Fibroblast of peridontal ligament (primary cell): ENCODE measurements at regions not wholly inside any gene's neighbourhood (a gene's known extent, or its start where the extent isn't known, plus 50 kb on each side); places are given as distances from the start of the nearest gene placed in this dataset.

Source experiments
- DNase-seq: peaks from one replicate; pipeline ENCODE4 v3.0.0-alpha.2; 2010; ENCODE audit errors: extremely low read depth

- DNase-seq, result peak; percentile 77
Measured at GRCh38 chr17:56096026-56096810, 57.1 kb upstream of the ANKFN1 start.

GRCh38 chr17:56098746-56099145, 54.5 kb upstream of the ANKFN1 start:
- DNase-seq, result no peak

- DNase-seq, result peak; percentile 30
Measured at GRCh38 chr17:56099649-56100048, 53.6 kb upstream of the ANKFN1 start.
